GM19025 (cell line): ENCODE measurements at regions not wholly inside any gene's neighbourhood (a gene's known extent, or its start where the extent isn't known, plus 50 kb on each side); places are given as distances from the start of the nearest gene placed in this dataset.

Experiments used
- ATAC-seq: cut with Tn5 transposase; IDR thresholded peaks from one replicate; pipeline ENCODE4 v1.9.1; 2021; ENCODE audit warnings: mild to moderate bottlenecking, low read depth, moderate library complexity; ENCODE audit not compliant: unreplicated experiment

DNA sequence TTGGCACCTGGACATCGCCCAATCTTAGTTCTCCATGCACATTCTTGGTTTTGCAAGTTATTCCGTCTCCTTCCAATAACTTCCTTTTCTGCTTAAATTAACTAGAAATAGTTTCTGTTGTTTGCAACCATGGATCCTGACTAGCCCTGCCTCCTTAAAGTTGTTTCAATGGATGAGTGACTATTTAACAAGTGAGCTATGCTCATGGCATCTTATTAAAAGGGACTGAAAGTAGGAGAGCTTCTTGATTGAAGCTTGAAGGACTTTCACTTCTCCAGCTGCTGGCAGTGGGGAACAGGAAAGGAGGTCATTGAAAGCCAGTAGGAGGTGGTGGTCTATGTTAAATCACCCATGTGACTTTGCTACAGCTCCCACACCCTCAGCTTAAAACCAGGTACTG, 466.8 kb downstream of the ARHGEF28 start:
- ATAC-seq, result no peak

DNA sequence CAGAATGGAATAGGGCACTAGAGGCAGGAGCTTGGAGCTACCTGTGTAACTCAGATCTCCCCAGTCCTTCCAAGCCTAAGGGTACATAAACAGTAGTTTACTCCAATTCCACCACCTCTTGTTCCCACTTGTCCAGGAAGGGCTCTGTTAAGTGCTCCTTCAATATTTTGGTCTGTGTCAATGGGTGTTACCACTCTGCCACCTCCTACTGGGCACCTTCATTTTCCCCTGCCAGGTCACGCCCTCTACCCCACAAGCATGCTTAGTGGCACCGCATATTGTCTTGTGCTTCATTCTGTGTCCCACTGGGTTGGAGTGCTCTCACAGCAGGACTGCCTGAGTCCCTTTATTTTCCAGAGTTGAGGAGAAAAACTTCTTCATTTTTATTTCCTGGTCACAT, 459.8 kb downstream of the ARHGEF28 start:
- no peak for ATAC-seq

DNA sequence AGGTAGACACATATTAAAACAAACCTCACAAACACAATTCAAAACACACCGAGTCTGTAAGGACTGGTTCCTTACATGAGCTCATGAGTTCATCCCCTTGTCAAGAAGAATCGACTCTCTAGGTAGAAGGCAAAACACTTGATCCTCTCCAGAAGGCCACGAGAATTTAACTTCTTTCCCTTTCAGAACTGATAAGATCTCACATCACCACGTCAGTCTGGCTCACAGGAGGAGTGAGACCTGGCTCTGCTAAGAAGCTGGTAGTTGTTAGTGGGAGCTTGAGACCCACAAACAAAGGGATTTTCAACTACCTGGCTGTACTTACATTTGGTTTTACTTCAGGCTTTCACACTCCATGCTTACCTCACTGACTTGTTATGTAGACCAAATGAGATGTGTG, 459.2 kb downstream of the ARHGEF28 start:
- ATAC-seq, result no peak

DNA sequence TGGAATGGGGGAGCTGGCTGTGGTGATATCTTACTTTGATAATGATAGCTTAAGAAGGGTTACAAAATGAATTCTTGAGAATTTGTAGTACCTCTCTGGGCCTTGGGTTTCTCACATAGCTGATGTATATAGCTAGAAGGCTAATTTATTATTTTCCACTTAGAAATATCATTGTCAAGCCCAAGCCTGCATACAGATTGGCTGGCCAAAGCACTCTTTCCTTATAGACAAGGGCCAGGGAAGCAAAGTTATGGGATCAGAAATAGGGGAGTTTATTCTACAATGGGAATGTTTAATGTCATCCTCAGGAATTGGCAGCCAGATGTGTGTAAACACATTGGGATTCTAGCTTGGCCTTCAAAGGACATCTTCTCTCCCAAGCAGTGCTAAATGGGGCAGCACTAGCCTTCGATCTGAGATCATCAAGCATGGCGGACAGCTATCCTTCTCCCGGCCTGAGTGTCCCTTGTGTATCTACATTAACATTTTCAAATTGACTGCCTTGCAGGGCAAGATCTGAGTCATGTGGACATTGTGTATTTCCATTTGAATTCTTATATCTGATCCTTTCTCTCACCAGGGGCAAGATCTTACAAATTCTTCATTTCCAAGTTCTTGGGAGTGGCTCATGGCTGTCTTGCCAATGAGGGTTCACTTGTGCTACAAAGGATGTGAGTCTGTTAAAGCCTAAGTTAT, 457.2 kb downstream of the ARHGEF28 start:
- no peak for ATAC-seq

DNA sequence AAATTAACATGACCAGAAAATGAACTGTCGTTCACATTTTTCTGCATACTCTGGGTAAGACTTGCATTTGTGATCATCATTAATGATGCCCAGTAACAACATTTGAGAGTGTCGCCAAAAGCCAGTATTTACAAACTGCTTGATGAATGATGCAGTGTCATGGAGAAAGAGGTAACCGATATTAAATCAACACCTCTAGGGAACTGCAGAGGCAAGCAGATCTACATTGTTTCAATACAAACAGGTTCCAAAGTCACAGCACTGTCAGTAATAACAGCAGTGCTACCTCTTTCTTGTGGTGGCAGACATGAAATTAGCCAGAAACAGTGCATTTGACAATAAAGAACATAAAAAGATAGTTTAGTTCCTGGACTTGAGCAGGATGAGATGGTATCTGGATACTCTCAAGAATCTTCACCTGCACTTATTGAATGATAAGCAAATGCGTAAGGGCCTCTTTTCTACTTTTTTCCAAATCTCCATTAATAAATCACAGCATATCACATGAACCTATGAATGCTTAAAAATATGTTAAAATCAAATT, 456.6 kb downstream of the ARHGEF28 start:
- ATAC-seq, result no peak

DNA sequence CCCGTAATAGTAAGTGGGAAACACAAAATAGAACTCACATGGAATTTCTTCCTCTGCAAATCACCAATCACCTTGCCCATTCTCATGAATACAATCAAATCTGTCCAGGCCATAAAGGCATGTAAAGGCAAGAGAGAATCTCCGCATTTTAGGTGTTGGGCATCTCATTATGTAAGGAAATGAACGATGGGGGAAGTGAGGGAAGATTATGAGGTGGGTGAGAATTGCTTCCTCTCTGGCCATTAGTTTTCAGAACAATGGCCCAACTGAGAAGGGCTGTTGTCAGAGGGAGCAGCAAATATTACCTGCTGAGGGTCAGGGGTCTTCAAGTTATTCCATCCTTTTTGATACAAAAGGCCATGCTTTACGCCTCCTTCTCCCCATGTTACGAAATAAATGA, 455.1 kb downstream of the ARHGEF28 start:
- ATAC-seq, result no peak

DNA sequence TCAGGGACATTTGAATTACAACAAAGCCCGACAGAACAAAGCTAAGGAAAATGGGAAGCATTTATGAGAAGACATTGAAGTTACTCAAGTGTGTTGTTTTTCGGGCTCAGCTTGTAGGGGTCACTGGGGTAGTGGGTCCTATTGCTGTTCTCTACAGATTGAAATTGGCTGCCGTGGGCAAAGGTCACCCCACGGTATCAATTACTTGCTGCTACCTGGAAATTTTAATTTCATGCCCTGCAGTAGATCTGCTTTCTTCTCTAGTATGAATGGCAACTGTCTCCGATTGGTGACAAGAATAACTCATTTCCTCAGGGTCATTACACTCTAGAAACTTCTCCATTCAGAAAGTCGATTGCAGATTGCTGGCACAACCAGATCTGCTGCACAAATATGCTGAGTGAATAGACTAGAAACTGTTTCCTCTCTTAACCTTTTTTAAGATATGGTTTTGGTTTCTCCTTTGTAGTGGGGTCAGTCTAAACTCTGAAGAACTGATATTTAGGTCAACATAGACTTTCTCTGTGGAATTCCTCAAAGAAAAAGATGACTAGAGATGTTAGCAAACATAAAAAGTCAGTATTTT, 454.1 kb downstream of the ARHGEF28 start:
- no peak for ATAC-seq

DNA sequence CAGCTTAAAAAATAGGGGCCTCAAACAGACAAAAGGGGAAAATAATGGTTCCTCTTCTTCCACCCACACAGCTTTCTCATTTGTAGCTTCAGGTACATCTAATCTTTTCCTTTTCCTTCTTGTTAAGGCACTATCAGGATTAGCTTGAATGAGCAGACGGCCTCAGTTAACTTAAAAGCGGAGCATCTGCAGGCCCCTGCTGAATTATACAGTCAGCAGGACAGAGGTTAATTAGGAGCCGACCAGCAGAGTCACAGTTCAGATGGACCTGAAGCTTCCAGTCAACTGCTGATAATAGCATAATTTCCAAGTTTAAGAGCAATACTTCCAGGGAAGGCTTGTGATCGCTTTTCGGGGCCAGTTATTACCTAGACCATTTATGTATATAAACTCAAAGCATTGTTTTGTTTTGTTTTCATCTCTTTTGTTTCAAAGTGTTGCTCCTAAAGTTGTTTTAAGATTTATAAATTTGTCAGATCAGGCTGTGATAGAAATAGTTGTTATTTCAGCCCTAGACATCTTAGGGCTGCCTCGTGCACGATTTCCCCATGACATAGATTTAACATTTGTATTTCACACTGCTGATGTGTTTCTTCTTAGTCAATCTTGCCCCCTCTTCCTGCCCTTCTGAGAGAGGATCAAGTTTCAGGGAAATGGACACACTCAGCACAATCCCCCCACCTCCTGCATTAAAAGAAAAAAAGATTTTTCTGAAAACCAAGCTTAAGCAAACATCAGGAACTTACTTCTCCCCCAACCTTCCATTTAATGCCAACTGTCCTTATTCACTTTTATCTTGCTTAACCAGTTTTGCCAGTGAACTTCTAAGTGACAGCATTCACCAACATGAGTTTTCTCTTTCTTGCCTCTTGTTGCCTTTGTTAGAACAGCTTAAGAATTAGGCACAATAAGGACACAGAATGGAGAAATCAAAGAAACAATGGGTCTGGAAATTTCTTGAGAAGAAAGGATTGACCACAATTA, 449.8 kb downstream of the ARHGEF28 start:
- ATAC-seq, result no peak

DNA sequence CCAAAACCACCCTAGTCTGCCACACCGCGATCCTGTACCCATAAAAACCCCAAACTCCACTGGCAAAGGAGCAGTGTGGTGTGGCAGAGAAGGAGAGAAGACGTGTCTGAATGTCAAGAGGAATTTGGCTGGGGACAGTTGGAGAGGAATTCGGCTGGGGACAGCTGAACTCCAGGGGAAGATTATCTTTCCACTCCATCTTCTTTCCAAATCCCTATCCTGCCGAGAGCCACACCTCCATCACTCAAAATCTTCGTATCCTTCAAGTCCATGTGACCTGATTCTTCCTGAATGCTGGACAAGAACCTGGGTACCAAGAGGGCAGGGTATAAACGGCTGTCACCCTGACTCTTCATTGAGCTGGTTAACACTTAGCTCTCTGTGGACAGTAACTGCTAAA, 448.1 kb downstream of the ARHGEF28 start:
- no peak for ATAC-seq

DNA sequence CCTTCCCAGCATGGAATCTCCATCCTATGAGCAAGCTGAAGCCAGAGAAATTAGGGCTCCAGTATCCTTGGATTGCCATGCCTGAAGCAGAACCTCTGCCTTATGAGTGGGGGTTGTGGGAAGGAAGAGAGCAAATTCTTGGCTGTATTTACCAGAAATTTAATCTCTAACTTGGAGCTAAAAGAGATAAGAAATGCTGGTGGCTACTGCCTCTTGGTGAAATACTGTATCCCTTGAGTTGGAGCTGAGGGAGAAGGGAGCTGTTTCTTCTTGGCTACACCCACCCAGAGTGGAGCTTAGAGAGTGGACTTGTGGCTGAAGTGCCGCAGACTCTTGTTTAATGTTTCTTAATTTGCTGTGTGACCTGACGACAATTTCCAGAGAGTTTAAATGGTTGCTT, 447.3 kb downstream of the ARHGEF28 start:
- ATAC-seq, result no peak

DNA sequence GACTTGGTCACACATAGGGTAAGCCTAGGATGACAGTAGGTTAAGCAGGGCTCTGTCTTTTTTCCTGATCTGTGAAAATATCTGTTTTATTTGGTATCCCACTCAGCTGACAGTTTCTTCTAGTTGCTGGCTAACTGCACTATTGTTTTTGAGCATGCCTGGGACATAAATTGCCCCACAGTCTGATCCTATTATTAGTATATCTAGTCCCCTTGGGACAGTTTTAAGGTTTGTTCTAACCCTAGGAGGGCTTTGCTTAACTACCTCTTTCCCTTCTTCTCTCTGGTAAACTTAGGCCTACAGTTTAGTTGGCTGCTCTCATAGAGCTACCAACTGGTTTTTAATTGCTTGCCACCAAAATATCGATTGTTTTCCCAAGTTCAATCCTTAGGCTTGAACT, 446.6 kb downstream of the ARHGEF28 start:
- no peak for ATAC-seq

DNA sequence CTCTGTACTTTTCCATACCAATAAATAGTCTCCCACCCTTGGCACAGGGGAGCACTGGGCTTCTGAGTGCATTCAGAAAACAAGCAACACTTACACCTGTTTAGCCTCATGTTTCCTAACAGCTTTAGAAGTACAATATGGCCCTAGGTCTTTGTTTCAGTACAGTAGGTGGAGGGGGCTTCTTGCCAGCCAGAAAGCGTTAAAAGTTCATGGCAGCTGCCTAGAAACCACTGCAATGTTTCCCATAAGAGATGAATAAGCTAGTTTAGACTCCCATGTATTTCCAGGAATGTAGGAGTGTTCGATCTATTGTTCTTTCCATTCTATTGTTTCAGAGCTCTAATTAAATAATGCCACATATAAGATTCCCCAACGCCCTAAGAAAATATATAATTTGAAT, 444.8 kb downstream of the ARHGEF28 start:
- no peak for ATAC-seq

DNA sequence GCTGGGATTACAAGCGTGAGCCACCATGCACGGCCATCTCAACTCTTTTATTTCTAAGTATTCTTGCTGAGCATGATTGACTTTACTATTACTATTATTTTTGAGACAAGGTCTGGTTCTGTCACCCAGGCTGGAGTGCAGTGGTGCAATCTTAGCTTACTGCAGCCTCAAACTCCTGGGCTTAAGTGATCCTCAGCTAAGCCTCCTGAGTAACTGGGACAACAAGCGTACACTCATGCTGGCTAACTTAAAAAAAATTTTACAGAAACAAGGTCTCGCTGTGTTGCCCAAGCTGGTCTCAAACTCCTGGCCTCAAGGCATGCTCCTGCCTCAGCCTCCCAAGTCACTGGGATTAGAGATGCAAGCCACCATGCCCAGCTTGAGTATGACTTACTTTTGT, 443.7 kb downstream of the ARHGEF28 start:
- no peak for ATAC-seq

DNA sequence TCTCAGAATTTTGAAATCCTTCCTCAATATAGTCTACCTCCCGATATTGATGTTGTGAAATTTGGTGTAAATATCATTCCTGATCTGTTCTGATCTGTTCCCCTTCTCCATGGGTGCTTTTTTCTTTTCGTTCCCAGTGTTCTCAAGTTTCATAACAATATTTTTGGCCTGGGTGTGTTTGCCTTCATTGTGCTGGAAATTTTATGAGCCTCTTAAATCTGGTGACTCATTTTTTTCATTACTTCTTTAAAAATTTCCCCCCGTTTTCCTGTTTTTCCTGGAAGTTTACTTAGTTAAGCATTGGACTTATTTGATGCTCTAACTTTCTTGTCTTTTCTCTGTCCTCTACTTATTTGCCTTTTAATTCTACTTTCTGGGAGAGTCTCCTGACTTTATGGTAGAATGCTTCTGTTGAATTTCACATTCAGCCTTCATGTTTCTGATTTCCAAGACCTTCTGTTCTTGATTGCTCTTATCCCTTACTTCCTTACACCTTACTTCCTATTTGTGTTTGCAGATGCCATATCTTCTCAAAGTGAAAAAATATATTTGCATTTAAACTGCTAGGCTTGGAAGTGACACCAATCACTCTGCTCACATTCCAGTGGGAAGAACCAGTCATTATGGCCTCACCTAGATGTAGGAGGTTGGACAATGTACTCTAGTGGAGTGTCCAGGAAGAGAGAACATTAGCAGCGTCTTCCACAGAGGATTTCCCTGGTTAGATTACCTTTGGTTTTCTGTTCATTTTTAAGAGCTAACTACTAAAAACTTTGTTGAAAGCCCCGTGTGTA, 441.9 kb downstream of the ARHGEF28 start:
- ATAC-seq, result no peak

DNA sequence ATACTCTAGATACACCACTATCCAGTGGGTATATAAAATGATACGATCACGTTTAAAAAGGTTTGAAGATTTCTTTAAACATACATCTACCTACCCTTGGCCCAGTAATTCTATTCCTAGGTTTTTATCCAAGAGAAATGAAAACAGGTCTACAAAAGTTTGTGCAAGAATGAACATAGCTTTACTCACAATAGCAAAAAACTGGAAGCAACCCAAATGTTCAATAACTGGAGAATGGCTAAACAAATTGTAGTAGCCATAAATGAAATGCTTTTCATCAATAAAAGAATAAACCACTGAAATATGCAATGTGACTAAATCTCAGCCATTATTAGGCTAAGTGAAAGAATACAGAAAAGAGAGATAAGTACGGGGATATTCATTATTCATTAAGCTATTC, 438.9 kb downstream of the ARHGEF28 start:
- no peak for ATAC-seq

DNA sequence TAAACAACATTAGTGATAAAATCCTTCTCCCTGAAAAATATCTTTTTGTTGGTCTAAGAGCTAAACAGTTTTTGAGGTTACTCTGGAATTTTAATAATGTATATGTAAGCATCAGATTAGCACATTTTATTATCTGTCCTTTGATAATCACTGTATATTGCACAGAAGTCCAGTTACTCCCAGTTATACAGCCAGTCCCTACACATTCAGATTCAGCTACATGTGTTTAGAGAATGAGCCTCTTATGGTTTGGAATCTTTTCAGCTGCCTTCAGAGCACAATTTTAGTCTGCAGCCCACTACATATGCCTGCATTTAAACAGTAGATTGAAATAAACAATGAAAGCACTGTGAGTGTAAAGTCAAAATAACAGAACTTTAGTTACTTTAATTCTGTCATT, 438.2 kb downstream of the ARHGEF28 start:
- ATAC-seq, result no peak

DNA sequence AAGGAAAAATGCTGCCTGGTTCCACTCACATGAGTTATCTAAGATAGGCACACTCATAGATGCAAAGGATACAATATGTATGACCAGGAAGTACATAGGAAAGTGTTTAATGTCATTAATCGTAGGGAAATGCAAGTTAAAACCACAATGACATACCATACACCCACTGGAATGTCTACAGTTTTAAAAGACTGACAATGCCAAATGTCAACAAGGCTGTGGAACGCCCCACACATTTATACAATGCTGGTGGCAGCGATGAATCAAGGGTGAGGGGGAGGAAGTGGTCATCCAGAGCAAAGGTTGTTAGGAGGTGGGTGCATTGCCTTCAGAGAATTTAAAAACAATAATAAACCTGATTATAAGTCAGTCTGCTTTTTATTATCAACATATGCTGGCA, 437.8 kb downstream of the ARHGEF28 start:
- no peak for ATAC-seq

DNA sequence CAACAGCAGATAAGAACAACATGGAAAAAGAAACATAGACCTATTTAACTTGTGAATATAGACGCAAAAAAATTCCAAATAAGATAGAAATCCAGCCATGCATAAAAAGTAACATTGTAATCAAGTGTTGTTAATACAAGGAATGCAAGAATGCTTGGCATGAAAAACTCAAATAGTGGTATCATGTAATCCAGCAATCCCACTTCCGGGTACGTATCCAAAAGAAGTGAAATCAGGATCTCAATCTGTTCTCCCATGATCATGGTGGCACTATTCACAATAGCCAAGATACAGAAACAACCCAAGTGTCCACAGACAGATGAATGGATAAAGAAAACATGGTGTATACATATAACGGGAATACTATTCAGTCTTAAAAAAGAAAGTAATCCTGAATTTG, 437.4 kb downstream of the ARHGEF28 start:
- no peak for ATAC-seq

DNA sequence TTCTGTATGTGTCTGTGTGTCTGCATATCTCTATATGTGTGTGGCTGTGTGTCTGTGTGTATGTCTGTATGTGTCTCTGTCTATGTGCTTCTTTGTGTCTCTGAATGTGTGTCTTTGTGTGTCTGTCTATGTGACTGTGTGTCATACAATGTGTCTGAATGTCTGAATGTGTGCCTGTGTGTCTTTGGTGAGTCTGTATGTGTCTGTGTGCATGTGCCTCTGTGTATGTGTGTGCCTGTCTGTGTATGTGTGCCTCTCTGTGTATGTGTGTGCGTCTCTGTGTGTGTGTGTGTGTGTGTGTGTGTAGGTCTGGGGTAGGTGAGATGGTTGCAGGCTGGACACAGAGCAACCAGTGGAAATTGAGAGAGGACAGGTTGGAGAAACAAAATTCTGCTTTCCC, 435.3 kb downstream of the ARHGEF28 start:
- no peak for ATAC-seq

DNA sequence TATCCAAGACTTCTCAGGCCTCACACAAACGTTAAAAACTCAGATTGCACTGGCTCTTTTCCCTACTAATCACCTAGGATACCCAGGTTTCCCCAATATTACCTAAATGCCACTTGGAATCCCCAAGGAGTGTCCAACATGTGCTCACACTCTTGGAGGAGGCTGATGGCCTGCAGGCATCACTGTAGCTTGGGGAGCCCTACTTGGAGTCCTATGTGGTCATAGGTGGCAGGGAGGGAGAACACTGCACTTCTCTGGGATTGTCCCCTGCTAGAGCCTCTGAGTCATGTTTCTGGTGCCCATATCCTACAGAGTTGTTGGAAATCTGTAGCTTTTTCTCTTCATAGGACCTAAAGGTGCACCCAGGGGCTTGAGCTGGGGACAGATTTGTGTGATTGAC, 433.7 kb downstream of the ARHGEF28 start:
- ATAC-seq, result no peak
